ENCODE measurements at regions not wholly inside any gene's neighbourhood (a gene's known extent, or its start where the extent isn't known, plus 50 kb on each side); places are given as distances from the start of the nearest gene placed in this dataset.

GRCh38 chr11:128324051-128324481, 263.3 kb downstream of the ETS1 start:
- DNase-seq (ENCODE audit: low spot score) = no peak
- Histone ChIP-seq H3K4me1 (ENCODE audit: insufficient read depth, low read length, poor library complexity, severe bottlenecking) (peaks cover 7% of the 10 kb centered on the region), H4K20me1 (ENCODE audit: insufficient read depth, low read length) (no peaks in the 10 kb centered on the region), H3K9me3 (ENCODE audit: low read length) (no peaks in the 10 kb centered on the region), H3K4me3 (ENCODE audit: low read depth, low read length, poor library complexity, severe bottlenecking) (no peak overlapping the region), H3K36me3 (ENCODE audit: insufficient read depth, low read length) (no peaks in the 10 kb centered on the region), H3K9me2 (ENCODE audit: insufficient read depth, low read length) (no peaks in the 10 kb centered on the region), H3K4me2 (ENCODE audit: low read length) (no peak overlapping the region), H3K79me2 (ENCODE audit: insufficient read depth, low read depth, low read length) (no peaks in the 10 kb centered on the region), H2AFZ (ENCODE audit: low read length) (no peak overlapping the region), H3K27ac (ENCODE audit: low read depth, low read length, poor library complexity, severe bottlenecking) (no peak overlapping the region)
- CTCF ChIA-PET (ENCODE audit: unreplicated experiment) = interaction anchor here (0.5 kb wide), 1 partner anchor 286 kb away, joined by 5 read pairs; no protein-coding TSS in a partner anchor
- TF ChIP-seq EZH2phosphoT487 (IDR thresholded peaks at IDR 0.05; ENCODE audit: borderline replicate concordance, low read depth, low read length) = no peak
- TF ChIP-seq CTCF (conservative IDR thresholded peaks at IDR 0.05; ENCODE audit: low read length) = no peak
- intact Hi-C loops (cut with micrococcal nuclease; ENCODE audit: unreplicated experiment) = no loop called here
- no TSS peak for BruUV-seq (replicated peaks)
- POLR2A ChIA-PET = no interaction called here

- Histone ChIP-seq H3K36me3 (ENCODE audit: insufficient read depth, low read length) (no peaks in the 10 kb centered on the region), H3K4me2 (ENCODE audit: low read length) (no peak overlapping the region), H3K27ac (ENCODE audit: low read depth, low read length, poor library complexity, severe bottlenecking) (no peak overlapping the region), H3K9me3 (ENCODE audit: low read length) (no peaks in the 10 kb centered on the region), H2AFZ (ENCODE audit: low read length) (no peak overlapping the region), H3K4me3 (ENCODE audit: low read depth, low read length, poor library complexity, severe bottlenecking) (no peak overlapping the region), H3K4me1 (ENCODE audit: insufficient read depth, low read length, poor library complexity, severe bottlenecking) (peaks cover 7% of the 10 kb centered on the region), H3K79me2 (ENCODE audit: insufficient read depth, low read depth, low read length) (no peaks in the 10 kb centered on the region), H4K20me1 (ENCODE audit: insufficient read depth, low read length) (no peaks in the 10 kb centered on the region), H3K9me2 (ENCODE audit: insufficient read depth, low read length) (no peaks in the 10 kb centered on the region)
- peak; percentile 52 for DNase-seq (ENCODE audit: low spot score)
- CTCF ChIA-PET (ENCODE audit: unreplicated experiment) = interaction anchor here (0.5 to 1.0 kb wide), 2 partner anchors 287 to 307 kb away, joined by 3 to 5 read pairs; no protein-coding TSS in a partner anchor
- TF ChIP-seq EZH2phosphoT487 (IDR thresholded peaks at IDR 0.05; ENCODE audit: borderline replicate concordance, low read depth, low read length) (no peak), CTCF (conservative IDR thresholded peaks at IDR 0.05; ENCODE audit: low read length) (peak; percentile 74)
- POLR2A ChIA-PET = interaction anchor here (0.6 to 1.0 kb wide), 3 partner anchors 30 to 282 kb away, joined by 3 to 5 read pairs (median 3); no protein-coding TSS in a partner anchor
- intact Hi-C loops (cut with micrococcal nuclease; ENCODE audit: unreplicated experiment) = no loop called here
- BruUV-seq (replicated peaks) = no TSS peak
Measured at GRCh38 chr11:128323381-128323780, 264.0 kb downstream of the ETS1 start.

- BruUV-seq (replicated peaks) = no TSS peak
- peak overlapping the region; percentile 2; the same call in 1 of the 2 replicates for H2AFZ ChIP-seq (ENCODE audit: low read length)
- intact Hi-C loops (cut with micrococcal nuclease; ENCODE audit: unreplicated experiment) = no loop called here
Measured at GRCh38 chr11:128318856-128319474, 268.4 kb downstream of the ETS1 start.

More at GRCh38 chr11:128318856-128319474, 268.4 kb downstream of the ETS1 start:
- POLR2A ChIA-PET = interaction anchor here (0.6 to 1.1 kb wide), 2 partner anchors 9 to 16 kb away, joined by 3 to 8 read pairs; no protein-coding TSS in a partner anchor
- no peaks in the 10 kb centered on the region for H3K9me2 ChIP-seq (ENCODE audit: insufficient read depth, low read length)
- TF ChIP-seq EZH2phosphoT487 (IDR thresholded peaks at IDR 0.05; ENCODE audit: borderline replicate concordance, low read depth, low read length) (no peak), CTCF (conservative IDR thresholded peaks at IDR 0.05; ENCODE audit: low read length) (peak; percentile 26; the same call in 1 of the 2 replicates)
- no peaks in the 10 kb centered on the region for H3K36me3 ChIP-seq (ENCODE audit: insufficient read depth, low read length)
- H4K20me1 ChIP-seq (ENCODE audit: insufficient read depth, low read length) = no peaks in the 10 kb centered on the region
- H3K9me3 ChIP-seq (ENCODE audit: low read length) = peaks cover 16% of the 10 kb centered on the region; the same call in 1 of the 2 replicates
- no peak overlapping the region for H3K27ac ChIP-seq (ENCODE audit: low read depth, low read length, poor library complexity, severe bottlenecking)
- peak; percentile 14 for DNase-seq (ENCODE audit: low spot score)
- H3K4me2 ChIP-seq (ENCODE audit: low read length) = no peak overlapping the region
- H3K4me3 ChIP-seq (ENCODE audit: low read depth, low read length, poor library complexity, severe bottlenecking) = no peak overlapping the region
- CTCF ChIA-PET (ENCODE audit: unreplicated experiment) = no interaction called here
- no peaks in the 10 kb centered on the region for H3K79me2 ChIP-seq (ENCODE audit: insufficient read depth, low read depth, low read length)
- H3K4me1 ChIP-seq (ENCODE audit: insufficient read depth, low read length, poor library complexity, severe bottlenecking) = peaks cover 7% of the 10 kb centered on the region
